ENCODE measurements at regions not wholly inside any gene's neighbourhood (a gene's known extent, or its start where the extent isn't known, plus 50 kb on each side); places are given as distances from the start of the nearest gene placed in this dataset.

DNA sequence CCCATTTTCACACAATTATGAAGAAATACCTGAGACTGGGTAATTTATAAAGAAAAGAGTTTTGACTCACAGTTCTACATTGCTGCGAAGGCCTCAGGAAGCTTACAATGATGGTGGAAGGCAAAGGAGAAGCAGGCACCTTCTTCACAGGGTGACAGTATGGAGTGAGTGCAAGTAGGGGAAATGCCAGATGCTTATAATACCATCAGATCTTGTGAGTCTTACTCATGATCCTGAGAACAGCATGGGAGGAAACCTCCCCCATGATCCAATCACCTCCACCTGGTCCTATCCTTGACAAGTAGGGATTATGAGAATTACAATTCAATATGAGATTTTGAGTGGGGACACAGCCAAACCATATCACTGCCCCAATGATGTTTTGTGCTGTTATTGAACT is 189.3 kb upstream of the CRY1 start:
- DNase-seq (ENCODE audit: low spot score) = peak; percentile 55

DNA sequence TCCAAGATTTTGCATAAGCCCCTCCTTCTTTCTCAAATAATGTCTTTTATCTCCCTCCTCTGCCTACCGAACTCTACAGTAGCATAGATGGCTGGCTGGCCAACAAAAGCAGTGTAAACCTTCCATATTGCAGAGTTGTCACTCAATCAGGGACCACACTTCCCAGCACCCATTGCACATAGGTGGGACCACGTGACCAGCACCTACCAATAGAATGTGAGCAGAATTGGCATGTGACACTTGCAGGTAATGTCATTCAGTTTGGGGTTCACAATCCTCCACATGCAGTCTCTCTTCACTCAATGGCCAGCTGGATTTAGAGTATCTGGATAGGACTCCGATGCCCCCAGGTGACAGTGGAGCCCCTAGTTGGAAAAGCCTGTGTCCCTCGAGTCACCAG is 190.3 kb upstream of the CRY1 start:
- no peak for DNase-seq (ENCODE audit: low spot score)

DNA sequence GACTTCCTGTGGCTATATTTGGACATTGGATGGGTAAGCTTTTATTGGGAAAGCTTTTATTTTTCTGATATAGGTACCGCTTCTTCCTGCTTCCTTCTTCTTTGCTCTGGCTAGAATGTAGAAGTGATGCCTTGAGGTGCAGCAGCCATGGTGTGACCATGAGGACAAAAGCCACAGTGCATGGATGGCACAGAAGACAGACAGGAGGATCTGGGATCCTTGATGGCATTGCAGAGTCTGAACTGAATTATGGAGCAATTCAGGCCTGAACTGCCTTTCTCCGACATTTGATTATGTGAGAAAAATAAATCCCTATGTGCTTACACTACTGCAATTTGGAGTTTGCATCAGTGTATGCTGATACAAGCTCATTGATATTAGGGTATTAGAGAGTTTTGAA is 191.3 kb upstream of the CRY1 start:
- no peak for DNase-seq (ENCODE audit: low spot score)

DNA sequence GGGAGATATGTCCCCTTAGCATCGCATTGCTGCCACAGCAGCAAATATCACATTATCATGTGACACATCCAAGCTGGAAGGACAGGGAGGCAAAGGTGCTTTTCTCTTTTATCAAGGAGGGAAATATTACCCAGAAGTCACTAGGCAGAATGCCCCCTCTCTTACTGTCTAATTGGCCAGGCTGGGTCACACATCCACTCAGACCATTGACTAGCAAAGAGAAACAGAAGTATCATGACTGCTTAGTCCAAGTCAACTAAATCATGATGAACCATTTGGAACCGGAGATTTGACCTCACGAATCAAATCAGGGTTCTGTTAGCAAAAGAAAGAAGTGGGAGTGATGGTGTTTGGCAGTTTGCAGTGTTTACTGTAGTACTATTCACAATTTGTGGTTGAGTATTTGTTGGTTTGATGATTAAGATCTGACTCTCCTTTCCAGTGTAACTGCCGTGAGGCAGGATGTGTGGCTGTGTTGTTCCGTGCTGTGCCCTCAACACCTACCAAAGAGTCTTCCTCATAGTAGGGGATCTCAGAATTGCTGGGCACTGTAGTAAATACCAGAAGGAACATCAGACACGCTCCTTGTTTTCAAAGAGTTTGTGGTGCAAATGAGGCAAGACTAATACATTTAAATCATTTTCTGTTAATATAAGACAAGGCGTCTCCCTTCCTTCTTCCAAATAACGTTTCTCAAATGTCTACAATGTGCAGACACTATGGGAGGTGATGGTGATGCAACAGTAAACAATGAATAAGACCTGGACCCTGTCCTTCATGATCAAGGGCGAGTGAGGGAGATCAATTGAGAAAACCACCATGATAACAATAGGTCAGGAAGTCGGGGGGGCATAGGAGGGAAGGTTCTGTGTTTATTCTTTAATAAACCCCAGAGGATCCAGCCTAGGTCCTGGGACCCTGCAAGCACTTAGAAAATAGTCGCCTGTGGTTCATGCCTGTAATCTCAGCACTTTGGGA is 194.4 kb upstream of the CRY1 start:
- peak; percentile 40 for DNase-seq (ENCODE audit: low spot score)

DNA sequence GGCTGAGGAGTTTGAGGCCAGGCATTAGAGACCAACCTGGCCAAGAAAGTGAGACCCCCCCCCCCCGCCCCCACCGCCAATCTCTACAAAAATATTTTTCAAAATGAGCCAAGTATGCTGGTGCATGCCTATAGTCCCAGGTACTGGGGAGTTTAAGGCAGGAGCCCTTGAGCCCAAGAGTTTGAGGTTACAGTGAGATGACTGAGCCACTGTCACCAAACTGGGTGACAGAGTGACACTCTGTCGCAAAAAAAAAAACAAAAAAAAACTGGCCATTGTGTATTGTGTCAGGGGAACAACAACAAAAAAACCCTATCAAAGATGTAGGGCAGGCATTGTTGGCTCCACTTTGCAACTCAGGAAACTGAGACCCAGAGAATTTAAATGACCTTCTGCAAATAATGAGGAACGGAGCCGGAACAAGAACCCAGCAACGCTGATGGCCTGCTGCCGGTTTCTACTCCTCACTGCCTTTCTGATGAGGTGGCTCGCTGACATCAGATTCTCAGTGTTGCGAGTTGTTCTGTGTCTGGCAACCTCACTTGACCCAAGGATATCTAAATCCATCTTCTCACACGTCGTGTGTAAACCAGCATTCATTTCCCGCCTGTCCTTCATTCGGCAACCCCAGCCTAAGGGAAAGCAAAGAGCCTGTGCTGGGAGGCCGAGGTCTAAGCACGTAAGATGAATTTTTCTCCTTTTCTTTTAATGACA is 195.2 kb upstream of the CRY1 start:
- no peak for DNase-seq (ENCODE audit: low spot score)

DNA sequence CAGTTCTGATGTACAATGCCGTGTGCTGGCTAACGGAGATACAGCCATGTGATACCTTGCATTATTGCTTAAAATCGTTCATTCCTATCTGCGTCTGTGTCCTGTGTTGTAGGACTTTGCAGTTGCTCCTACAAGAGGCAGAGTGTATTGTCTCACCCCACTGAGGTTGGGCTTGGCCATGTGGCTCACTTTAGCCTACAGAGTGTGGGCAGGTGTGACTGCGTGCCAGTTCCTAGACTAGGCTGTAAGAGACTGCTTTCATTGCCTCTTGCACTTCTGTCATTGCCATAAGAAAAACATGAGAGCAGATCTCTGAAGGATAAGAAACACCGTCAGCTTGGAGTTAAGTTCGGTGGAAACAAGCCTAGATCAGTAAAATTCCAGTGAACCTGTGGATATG is 197.7 kb upstream of the CRY1 start:
- no peak for DNase-seq (ENCODE audit: low spot score)

DNA sequence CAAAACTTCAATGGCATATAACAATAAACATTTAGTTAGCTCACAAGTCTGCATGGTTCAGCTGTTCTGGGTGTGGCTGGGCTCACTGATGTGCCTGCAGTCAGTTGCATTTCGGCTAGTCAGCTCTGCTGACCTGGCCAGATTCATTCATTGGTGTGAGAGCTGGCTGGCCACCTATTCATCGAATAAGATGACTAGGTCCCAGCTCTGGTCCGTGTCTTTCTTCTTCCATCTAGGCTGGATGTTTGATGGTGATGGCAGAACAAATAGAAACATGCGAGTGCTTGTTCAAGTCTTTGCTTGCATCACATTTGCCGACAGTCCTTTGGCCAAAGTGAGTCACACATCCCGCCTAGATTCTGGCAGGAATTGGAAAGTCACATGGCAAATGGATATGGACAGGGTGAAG is 203.3 kb upstream of the CRY1 start:
- peak; percentile 51 for DNase-seq (ENCODE audit: low spot score)

DNA sequence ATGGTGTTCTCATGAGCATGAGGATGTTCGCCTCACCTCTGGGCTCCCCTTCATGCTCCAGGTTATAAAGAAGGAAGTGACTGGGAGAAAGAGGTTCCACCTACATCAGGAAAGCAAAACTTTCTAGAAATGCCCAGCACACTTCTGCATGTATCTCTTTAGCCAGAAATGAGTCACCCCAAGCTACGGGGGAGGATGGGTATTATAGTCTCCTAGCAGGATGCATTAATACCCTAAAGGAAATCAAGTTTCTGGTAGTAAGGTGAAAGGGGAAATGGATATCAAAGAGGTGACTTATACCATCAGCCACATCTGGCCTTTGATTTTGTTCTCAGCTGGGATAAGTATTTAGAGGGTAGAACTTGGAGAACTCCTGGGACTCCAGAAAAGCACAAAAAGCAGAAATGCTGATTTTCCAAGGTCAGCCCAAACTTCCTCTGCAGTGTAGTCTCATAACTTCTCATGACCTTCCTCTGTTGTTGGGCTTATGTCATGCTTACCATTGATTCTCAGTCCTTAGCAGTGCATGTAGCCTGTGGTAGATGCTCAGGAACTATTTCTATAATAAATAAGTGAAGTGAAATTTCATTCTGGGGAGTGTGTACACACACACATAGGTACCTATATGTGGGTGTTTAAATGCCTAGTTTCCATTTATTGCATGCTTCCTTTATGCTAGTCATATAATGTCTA is 209.4 kb upstream of the CRY1 start:
- peak; percentile 58 for DNase-seq (ENCODE audit: low spot score)

DNA sequence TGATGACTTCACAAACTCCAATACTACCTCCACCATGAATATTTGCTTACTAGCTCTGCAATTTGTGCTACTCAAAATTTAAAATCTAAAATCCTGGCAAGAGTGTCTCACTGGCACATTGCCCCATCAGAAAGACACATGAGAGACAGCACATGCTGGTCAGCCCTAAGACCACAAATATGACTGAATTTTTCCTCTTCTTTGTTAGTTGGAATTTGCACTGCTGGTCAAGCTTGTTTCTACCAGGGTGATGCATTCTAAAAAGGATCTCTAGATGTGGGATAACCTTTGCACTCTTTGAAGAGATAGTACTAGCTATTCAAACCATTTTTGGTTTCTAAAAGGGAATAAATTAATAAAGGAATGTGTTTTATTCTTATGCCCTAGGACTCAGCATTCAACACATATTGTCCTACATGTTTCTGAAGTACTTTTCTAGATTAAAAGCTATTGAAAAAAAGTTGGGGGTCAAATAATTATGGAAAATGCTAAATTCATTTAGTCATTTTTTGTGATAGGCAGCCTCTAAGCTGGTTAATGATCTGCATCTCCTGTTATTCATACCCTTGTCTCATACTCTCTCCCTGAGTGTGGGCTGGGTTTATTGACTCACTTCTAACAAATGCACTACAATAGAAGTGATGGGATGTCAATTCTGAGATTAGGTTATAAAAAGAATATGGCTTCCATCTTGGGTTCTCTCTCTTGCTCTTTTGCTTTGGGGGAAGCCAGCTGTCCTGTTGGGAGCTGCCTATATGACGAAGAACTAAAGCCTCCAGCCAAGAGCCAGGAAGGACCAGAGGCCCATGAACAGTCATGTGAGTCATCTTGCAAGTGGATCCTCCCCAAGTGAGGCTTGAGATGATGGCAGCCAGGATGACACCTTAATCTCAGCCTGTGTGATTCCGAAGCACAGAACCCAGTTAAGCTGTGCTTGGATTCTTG is 211.5 kb upstream of the CRY1 start:
- peak; percentile 86 for DNase-seq (ENCODE audit: low spot score)

DNA sequence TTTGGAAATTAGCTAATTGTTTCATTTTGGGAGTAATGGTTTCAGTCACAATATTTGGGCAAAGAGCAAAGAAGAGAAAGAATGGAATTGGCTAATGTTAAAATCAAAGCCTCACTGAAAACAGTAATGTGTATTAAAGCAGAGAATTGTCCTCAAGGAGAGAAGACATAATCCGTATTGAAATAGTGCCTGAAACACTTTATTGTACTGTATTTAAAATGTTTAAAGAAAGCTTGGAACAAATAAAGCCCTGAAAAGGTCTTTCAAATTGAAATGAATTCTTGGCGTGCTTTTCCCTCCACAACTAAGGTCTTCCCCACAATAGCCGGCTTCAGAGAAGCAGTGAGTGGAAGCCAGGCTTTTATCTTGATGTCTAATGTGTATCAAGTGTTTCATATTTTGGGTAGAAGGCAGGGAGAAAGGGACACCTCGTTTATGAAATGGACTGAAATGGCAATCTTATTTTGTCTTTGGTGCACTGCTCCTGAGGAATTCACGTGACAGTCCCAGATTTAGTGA is 212.9 kb upstream of the CRY1 start:
- DNase-seq (ENCODE audit: low spot score) = no peak

DNA sequence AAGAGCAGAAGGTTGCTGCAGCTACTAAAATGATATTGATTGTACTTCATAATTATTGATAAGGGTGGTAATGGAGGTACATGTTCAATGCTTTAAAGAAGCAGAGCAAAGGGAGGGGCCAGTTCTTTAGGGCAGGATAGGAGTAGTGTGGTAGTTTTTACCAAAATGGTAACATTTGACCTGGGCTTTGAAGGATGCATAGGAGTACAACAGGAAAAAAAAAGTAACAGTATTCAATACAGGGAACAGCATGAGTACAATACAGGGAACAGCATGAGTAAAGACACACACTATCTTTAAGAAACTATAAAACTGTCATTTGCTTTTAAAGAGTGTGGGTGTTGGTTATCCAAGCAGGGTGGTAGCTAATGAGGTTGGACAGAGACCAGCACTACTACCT is 215.0 kb upstream of the CRY1 start:
- no peak for DNase-seq (ENCODE audit: low spot score)

DNA sequence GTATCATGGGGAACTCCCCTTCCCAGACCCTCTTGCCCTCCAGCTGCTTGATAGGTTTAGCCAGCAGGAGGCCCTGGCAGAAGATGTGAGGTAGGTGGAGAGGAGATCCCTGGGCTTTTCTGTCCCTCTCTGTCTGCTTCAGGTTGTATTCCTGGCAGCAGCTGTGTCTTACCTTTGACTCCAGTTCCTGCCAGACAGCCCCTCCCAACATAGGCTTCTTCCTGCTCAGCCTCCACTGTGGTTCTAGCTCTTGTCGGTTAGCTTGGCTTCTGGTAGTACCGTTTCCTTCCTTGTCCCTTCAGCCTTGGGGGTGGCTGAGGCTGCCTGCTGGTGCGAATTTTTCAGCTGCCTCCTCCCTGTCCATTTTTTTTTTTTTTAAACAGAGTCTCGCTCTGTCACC is 215.7 kb upstream of the CRY1 start:
- no peak for DNase-seq (ENCODE audit: low spot score)

DNA sequence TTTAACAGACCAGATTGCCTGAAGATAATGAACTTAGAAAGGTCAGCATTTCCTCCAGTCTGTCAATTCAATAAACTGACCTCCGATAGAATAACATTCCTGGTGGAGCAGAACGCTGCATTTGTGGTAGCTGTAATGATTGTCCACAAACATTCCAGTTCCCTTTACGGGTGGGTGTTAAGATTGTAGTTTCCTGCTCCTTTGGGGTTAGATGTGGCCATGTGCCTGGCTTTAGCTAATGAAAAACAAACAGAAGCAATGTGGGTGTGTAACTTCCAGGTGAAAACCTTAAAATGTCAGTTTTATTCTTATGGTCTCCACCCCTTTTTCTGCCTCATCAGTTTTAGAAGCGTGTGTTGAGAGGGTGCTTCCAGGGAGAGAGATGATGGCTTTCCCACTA is 217.3 kb upstream of the CRY1 start:
- peak; percentile 51 for DNase-seq (ENCODE audit: low spot score)

DNA sequence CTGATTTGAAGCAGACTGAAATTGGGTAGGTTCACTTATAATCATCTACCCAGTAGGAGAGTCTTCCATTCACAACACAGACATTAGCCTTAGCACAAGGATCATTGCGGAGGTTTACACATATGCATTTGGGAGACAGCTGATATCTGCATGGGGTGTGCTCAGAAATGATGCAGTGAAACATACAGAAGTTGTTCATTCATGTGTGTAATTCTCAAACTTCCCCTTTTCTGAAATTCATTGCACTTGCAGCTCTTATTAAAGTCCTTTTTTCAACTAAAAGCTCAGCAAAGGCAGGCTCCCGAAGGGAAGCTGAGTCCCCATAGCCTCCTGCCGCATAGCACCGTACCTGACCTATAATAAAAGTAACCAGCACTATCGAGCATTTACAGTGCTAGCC is 218.3 kb upstream of the CRY1 start:
- no peak for DNase-seq (ENCODE audit: low spot score)

DNA sequence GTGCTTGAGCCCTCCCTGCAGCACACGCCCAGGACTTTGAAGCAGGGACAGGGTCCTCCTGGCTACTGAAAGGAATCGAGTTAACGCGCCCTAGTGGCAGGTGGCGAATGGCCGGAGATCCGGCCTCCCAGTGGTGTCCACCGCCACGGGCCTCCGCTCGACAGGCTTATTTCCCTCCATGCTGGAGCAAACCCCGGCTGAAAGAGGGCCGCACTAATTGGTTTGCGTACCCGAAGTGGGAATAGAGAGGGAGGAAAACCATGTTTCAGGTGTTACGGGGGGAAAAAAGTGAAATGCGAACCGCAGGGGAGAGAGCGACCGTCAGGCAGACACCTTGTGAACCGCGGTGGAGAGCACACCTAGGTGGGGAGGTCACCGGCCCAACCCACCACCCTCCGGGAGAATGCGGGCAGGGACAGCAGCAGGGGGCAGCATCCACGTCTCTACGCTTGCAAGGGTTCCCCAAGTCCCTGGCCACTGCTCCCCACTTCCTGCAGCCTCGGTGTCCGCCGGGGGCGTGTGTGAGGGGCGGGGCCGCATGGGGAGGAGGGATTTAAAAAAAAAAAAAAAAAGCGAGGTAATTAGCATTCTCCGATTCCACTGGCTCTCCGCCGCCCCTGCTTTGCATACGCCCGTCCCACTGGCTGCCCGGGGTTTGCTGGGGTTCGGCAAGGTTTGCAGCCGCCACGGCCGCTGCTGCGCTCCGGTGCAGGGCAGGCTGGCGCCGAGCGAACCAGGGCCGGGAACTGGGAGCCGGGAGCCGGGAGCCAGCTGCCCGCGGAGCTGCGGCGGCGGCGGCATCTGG is 224.6 kb upstream of the CRY1 start:
- peak; percentile 95 for DNase-seq (ENCODE audit: low spot score)

DNA sequence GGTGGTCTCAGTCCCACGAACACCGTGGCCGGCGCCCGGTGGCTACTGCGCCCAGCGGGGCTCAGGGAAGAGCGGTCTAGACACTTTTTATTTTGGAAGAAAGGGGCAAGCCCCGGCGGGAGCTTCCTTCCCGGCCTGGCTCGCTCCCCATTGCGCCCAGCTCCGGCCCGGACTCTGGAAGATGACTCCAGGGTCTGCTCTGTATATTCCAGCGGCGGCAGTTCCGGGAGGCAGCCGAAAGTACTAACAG is 225.1 kb upstream of the CRY1 start:
- DNase-seq (ENCODE audit: low spot score) = no peak

DNA sequence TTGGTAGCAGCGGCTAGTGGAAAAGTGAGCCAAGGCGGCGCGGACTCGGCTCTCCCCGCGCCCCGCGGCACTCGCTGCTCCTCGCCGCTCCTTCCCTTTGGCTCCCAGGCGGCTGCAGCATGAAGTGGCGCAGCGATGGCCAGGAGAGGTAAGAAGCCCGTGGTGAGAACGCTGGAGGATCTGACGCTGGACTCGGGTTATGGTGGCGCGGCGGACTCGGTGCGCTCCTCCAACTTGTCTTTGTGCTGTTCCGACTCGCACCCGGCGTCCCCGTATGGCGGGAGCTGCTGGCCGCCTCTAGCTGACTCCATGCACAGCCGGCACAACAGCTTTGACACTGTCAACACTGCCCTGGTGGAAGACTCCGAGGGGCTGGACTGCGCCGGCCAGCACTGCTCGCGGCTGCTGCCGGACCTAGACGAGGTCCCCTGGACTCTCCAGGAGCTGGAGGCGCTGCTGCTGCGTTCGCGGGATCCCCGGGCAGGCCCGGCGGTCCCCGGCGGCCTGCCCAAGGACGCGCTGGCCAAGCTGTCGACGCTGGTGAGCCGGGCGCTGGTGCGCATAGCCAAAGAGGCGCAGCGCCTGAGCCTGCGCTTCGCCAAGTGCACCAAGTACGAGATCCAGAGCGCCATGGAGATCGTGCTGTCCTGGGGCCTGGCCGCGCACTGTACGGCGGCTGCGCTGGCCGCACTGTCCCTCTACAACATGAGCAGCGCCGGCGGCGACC is 225.6 kb upstream of the CRY1 start:
- DNase-seq (ENCODE audit: low spot score) = peak; percentile 56

DNA sequence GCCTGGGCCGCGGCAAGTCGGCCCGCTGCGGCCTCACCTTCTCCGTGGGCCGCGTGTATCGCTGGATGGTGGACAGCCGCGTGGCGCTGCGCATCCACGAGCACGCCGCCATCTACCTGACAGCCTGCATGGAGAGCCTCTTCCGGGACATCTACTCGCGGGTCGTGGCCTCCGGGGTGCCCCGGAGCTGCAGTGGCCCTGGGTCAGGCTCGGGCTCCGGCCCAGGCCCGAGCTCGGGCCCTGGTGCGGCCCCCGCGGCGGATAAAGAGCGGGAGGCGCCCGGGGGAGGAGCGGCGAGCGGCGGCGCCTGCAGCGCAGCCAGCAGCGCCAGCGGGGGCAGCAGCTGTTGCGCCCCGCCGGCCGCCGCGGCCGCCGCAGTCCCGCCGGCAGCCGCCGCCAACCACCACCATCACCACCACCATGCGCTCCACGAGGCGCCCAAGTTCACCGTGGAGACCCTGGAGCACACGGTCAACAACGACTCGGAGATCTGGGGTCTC is 226.2 kb upstream of the CRY1 start:
- DNase-seq (ENCODE audit: low spot score) = peak; percentile 30

DNA sequence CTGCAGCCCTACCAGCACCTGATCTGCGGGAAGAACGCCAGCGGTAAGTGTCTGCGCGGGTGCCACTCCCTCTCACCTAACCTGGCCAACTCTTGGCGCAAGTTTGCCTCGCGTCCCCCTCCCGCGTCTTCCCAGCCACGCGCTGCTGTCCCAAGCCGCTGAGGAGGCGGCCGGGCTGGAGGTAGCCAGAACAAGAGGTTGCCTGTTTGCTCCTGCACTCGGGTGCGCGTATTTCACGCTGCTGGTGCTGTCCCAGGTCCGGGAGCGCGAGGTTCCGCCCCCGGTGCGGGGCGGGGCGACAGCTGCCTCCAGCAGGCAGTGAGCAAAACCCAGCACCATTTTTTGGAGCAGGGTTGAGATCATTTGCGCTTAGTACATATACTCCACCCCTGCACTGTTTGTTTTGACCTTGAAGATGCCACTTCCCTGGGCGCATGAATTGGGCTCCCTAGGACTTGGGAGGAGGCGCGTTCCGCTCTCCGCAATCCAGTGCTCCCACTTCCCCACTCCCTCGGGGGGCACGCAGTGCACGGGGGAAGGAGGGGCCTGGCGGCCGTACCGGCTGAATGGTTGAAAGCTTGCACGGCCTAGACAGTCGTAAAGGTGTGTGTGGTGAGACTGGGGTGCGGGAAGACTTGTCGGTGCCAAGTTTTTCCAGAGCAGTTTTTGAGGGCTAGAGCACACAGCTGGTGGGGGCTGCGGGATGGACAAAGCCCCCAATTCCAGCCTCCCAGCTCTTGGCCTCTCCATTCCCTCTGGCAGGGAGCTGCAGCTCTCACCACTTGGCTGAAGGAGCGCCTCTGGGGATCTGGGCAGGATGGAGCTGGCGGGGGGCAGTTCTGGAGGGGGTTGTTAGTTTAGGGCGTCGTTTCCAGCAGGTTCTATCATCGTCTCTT is 226.9 kb upstream of the CRY1 start:
- peak; percentile 88 for DNase-seq (ENCODE audit: low spot score)
